Epidermal melanocyte (primary cell): ENCODE measurements at regions not wholly inside any gene's neighbourhood (a gene's known extent, or its start where the extent isn't known, plus 50 kb on each side); places are given as distances from the start of the nearest gene placed in this dataset.

Experiments
- DNase-seq: peaks from one replicate; pipeline ENCODE4 v3.0.0; 2011; ENCODE audit warnings: low spot score; ENCODE audit not compliant: insufficient read length

DNA sequence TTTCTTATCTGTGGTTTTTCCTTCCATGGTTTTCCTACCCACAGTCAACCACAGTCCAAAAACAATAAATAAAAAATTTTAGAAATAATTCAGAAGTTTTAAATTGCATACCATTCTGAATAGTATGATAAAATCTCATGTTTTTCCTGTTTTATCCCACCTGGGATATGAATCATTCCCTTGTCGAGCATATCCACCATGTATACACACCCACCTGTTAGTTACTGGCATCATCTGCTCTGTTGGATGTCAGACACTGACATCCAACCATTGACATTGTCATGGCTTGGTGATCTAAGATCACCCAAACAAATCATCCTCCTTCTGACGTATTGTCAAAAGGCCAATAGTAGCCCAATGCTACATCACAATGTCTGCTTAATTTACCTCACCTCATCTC lies 749.8 kb downstream of the TNS3 start:
- no peak for DNase-seq

DNA sequence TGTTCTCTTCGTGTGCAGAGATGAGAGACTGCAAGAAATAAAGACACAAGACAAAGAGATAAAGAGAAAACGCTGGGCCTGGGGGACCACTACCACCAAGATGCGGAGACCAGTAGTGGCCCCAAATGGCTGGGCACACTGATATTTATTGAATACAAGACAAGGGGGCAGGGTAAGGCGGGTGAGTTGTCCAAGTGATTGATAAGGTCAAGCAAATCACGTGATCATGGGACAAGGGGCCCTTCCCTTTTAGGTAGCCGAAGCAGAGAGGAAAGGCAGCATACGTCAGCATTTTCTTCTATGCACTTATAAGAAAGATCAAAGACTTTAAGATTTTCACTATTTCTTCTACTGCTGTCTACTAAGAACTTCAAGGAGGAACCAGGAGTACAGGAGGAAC lies 762.1 kb downstream of the TNS3 start:
- no peak for DNase-seq

DNA sequence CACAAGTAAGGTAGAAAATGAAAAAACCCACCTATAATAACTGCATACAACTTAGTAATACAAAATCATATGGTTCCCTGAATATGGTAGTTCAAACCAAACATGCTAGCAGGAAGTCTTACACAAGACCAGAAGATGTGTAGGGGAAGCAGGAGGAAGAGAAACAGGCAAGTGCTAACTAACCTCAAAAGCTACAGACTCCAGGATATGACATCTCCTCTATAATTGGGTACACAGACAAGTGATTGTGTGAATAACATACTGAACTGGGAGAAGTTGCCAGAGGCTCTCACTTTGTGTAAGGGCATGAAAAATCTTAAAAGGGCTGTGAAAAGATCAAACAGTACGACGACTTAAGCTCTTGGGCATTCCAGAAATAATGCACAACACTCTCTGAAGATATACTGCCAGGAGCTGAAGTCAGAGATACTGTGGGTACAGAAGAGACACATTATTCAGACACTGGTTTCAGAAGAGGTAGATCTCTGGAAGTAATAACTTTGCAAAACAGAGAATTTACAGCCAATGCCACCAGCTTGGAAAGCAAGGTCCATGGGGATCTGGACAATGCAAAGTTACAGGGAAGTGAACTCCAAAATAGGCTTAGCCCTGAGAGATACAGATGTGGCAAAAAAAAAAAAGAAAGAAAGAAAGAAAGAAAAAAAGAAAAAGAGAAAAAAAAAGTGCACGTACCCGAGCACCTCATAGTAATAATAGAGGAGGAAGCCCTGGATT lies 767.2 kb downstream of the TNS3 start:
- DNase-seq, result no peak

DNA sequence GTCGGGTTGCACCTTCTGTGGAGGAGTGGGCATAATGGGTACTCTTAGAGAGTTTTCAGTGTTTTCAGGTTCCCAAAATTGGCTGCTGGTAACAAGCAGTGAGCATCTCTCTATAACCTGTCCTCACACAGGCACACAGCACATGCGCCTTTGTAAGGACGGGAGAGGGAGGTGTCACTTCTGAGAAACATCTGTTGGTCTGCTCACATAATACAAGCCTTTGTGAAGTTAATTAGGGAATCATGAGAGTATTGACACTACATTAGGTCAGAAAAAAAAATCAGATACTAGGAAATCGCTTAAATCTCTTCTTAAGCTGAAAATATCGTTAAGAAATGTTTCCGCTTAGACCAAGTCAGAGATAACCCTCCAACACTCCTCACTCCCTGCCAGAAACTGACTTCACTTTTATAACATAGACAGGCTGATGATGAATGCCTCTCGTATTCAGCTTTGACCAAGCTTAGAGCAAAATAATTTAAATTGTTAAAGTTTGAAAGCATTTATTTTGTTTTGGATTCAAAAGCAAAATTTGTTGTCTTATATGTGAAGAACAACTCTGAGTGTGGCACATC lies 769.7 kb downstream of the TNS3 start:
- no peak for DNase-seq

DNA sequence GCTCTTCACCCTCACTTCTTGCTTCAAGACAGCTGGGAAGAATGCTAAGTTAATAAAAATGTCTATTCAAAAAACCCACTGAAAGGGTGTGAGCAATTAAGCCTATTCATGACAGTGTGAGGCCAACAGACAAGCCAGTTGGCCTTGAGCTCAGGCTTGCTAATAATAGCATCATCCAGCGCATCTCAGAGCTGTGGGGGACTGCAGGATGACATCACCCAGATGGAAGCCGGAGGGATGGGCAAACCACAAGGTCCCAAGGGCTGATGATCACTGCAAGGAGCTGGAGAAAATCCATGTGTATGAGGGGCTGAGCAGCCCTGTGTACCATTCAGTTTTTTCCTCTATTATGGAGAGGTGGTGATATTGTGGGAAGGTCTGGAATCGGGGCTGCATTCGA lies 770.4 kb downstream of the TNS3 start:
- DNase-seq, result peak; percentile 27

DNA sequence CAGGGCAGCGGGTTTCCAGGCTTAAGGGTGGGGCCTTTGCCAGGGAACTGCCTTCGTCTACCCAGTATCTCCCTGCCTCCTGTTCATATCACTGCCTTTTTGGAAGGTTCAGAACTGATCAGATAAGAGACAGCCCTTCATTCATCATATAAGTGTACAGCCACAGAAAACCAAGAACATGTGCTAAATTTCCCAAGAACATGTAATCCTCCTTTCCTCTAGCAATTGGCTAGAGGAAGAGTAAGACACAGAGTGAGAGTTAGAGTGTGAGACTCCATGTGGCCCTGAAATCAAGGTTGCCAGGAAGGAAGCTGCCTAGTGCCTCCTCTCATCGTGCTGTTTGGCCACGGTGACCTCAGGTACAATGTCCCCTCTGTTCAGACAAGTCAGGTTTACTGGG lies 770.9 kb downstream of the TNS3 start:
- DNase-seq, result no peak

DNA sequence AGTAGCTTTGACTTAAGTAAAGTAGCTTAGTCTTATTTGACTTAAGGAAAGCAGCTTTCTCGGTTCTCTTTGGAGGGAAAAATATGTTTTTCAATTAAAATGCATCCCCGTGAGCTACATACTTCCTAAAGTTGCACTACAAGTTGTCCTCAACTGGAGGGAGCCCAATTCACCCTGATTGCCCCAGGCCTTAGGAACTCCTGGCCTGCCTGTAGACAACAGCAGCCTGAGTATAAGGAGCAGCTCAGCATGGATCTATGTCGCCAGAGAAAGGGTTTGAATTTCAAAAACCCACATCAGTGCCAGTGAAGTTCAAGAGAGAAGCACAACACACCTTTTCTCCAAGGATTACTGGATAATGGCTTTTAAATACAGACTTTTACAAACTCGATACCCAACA lies 772.0 kb downstream of the TNS3 start:
- no peak for DNase-seq

DNA sequence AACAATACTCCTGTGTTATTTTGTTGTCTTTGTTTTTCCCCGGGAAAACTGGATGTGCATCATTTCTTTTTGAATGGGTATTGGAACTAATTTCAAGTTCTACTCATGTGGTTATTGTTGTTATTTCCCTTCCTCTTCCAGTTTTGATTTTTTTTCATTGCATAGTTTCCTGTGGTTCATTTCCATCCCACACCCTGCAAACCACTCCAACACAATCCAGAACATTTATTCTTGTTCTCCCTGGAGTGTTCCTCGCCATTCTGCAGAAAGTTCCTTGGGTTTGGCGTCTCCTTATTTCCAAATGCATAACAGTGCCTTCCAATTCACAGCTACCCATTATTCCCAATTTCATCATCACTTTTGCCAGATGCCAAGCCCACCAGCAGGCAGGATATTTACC lies 775.1 kb downstream of the TNS3 start:
- DNase-seq, result no peak

DNA sequence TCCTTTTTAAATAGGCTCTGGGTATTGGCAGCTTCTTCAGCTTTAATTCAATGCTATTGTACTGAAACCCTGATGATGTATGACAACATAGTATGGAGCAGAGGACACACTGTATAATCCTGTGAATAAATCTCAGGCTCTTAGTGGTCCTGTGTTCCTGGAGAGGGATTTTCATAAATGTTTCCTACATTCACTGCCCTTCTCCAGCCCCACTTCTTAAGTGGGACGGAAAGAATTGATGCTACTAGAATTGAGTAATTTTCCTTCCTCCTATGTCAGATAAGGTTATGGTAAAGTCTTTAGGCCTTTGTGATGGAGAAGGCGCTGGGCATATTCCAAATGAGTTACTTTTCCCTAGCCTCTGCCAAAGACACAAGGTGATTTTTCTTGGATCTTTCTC lies 779.4 kb downstream of the TNS3 start:
- DNase-seq, result no peak

DNA sequence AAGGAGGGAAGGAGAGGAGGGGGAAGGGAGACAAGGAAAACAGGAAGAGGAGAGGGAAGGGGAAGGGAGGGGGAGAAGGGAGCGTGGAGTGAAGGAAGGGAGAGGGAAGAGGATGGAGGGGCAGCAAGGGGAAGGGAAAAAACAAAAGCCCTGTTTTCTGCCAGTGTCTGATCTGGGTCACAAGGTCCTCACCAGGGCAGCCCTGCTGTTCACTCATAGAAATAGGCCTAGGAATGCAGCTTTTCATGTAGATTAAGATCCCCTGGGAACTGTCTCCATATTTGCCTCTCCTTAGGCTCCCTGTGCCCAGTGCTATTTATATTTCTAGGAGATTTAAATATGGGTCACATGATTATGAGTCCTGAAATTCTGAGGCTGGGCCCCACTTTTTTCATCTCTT lies 790.7 kb downstream of the TNS3 start:
- DNase-seq, result peak; percentile 26

DNA sequence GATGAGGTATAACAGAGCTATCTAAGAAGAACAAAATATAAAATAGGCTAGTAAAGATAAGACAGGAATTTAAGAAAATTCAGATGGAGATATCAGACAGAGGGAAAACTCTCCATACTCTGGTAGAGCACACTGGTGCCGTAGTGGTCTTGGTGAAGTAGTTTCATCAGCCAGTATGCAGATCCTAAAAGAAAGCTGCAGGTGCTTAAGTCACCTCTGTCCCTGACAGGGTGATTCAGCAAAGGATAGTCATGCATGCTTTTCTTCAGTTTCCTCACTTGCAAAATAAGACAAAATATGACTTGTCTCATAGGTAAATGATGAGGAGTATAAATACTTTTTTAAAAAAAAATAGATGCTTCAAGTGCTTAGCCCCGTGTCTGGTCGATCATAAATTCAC lies 794.9 kb downstream of the TNS3 start:
- DNase-seq, result no peak

DNA sequence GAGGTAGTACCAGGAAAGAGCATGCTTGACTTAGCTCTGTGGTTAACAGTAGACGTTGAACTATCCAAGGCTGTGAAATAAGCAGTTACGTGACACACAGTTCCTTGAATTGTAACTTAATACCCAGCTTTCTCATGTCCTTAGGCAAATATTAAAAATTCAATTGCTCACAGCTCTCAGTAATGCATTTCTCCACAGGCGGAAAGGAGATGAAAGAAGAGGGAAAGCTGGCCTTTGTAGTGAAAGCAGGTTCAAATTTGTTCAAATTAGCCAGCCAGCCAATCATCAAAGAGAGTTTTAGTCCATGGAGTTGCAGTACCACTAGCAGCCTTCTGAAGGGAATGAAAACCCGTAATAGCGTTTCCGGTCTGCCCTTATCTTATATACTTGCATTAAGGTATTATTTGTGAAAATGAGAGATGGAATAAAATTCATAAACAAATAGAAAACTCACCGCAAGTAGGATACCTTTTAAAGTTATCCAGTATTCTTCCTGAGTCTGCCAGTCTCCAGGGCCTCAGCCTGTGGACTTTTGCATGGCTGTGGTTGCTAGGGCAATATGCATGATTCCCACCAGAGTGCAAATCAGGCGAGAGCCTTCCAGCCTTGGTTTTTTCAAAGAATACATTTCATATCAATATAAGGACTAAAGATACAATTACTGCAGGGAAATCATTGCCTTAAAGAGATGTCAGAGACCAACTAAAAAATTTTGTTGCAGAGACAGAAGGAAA lies 795.5 kb downstream of the TNS3 start:
- DNase-seq, result peak; percentile 45

DNA sequence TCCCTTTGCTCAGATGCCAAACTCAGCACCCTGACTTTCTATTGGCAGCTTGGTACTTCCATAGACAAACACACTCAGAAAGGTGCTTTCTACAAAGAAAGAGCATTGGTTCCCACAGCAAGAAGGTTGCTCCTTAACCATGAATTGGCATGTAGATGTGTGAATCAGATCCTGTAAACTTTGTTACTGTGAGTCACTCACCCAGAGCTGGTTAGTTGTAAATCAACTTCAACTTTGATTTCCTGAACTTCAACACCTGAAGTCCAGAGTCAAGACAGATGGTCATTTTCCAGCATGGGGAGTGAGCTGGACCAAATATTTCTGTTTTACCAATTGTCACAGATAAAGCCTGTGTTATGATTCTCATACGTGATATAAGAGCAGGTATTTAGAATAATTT lies 797.2 kb downstream of the TNS3 start:
- DNase-seq, result no peak

DNA sequence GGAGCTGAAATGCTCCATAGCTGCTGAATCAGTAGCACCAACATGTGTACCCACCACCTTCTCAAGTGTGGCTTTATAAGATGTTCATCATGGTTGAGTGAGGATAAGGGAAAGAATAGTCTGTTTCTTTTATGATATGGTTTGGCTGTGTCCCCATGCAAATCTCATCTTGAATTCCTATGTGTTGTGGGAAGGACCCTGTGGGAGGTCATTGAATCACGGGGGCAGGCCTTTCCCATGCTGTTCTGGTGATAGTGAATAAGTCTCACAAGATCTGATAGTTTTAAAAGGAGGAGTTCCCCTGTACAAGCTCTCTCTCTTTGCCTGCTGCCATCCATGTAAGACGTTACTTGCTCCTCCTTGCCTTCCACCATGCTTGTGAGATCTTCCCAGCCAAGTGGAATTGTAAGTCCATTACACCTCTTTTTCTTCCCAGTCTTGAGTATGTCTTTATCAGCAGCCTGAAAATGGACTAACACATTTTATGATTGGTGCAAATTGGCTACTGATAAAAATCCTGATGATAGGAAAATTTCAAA lies 799.9 kb downstream of the TNS3 start:
- no peak for DNase-seq

DNA sequence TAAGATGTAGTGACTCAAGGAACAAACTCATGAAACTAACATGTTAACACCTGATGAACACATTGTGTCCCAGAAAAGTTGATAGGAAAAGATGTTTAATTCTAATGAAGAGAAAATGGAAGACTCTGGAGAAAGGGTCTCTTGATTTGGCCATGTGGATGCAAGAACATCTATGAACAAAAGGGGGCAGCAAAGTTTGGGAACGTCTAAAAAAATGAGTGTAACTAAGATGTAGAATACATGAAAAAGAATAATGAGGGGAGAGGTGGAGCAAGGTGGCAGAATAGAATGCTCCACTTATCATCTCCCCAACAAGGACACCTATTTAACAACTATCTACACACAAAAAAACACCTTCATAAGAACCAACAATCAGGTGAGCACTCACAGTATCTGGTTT lies 805.1 kb downstream of the TNS3 start:
- DNase-seq, result no peak

DNA sequence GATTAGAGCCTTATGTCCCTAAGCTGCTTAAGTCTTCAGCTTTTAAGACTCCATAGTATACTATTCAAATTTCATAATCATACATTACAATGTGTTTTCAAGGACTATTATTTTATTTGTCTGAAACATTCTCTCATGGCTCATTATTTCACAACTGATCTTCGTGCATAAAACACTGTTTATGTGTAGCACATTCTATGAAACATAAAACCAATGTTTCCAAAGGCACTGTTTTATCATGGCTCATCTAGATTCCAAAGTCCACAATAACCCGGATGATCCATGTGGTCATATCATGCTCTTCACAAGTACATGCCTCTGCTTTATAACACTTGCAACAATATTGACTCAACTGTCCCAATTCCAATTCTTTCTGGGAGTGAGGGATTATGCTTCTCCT lies 806.1 kb downstream of the TNS3 start:
- no peak for DNase-seq

DNA sequence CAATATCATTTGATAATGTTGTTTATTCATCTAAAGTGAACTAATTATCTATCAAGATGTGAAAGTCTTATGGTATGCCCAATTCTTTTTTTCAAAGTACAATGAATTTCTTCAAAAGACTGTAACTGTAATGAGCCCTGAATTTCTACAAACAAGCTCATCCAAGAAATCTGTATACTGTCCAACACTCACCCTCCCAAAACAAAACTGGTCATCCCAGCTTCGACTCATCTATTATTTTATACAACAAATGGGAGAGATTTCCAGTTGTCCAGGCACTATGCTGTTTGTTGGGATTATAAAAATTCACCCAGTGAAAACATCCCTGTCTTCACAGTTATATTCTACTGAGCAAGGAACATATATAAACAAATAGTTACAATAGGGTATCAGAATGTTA lies 806.9 kb downstream of the TNS3 start:
- DNase-seq, result no peak

DNA sequence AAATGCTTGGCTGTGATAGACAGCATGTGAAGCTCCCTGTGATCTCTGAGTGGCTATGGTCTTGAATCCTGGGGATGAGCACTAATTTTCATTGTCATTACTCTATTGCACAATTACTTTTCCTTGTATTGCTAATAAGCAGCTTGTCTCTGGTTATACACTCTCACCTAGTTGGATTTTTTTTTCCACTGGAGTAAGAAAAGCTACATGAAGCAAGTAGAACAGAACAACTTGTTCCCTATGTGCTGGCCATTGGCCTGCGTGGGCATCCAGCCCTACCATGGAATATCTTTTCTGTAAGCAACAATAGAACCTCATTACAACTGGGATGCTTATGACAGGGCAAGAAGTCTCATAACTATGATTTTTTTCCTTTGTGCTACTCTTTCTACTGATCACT lies 807.4 kb downstream of the TNS3 start:
- DNase-seq, result no peak

DNA sequence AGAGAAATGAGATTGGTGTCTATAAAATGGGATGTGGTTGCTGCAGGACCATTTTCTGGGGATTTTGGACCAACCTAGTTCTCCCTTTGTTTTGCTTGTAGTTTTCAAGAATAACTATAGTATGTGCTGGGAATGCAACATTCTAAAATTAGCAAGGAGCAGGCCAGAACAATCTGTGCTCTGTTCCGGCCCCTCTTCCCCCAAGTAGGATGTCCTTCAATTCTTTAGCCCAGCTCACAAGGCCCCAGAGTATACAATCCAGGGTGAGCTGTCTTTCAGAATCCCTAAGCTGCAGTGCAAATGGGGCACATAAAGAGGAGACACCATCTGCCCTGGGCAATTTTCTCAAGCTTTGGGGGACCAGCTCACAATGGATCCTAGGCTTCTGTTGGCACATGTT lies 809.1 kb downstream of the TNS3 start:
- no peak for DNase-seq

DNA sequence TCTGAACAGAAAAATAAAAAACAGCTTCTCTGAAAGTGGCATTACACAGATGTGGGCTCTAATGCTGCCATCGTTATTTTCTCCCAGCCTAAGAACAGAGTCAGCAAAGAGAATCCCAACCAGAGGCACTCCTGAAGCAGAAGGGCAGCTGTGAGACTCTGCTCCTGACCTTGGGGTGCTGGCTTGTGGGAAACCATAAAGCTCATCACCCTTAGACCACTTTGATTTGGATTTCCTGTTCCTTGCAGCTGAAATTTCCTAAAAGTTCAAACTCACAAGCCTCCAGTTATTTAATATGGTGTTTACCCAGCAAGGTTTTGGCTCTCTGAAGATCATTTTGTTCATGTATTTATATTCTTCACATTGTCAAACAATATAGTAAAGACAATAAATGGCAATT lies 814.8 kb downstream of the TNS3 start:
- DNase-seq, result no peak

DNA sequence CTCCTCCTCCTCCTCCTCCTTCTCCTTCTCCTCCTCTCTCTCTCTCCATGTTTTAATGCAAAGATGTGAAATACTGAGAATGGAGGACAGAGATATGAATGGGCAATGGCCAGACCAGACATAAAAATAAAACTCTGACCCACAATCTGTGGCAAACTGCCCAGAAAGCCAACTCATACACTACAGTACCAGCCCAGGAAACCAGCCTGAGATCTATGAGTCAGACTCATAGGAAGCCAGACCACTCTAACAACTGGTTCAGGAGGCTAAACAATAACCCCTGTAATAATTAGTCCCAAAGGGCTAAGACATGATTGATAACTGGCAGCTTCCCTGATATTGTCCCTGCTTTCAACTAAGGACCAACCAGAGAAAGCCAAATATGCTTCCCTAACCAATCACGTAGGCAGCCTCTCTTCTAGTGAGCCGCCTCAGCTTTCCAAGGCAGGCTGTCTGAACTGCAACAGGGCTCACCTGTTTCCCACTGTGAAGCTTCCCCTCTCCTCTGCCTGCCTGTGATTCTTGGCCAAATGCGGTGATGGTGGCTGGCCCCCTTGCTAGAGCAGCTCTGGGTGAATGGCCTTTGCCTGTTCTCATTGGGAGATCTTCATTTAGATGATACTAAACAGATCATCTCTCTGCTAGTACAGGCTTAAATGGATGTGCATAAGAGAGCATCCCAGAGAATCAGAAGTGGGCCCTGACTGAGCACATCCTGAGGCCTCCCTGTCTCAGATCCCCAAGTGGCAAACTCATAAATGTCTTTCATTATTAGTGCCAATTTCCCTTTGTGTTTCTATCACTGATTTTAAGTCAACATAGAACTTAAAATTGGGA lies 817.6 kb downstream of the TNS3 start:
- DNase-seq, result no peak

DNA sequence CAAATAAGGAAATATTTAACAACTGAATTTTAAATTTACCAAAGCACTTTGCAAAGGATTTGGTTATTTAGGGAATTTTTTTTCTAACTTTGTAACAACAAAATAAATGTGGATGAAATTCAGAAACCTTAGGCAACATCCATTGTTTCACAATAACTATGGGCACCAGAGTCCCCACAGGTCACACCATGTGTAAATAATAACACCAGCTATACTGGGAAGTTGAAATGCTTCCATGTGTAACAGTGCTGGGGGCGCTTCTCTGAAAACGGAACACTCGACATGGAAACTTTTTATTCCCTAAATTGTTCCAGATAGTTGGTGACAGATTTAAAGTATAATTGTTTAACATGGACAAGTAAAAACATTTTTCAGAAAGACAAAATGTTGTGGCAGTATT lies 818.6 kb downstream of the TNS3 start:
- no peak for DNase-seq
